SK-N-SH treated with all-trans-retinoic acid at 6 μM for 48 hours (cell line): ENCODE measurements at regions not wholly inside any gene's neighbourhood (a gene's known extent, or its start where the extent isn't known, plus 50 kb on each side); places are given as distances from the start of the nearest gene placed in this dataset.
A peak's percentile ranks its signal among the peaks of the same experiment; 100 is the strongest.

Source experiments
- ATAC-seq: fragments of 200-7000 bp; cut with Tn5 transposase; 3 replicates; pipeline ENCODE4 v1.9.1; 2020; ENCODE audit warnings: mild to moderate bottlenecking, moderate library complexity
- ARNTL ChIP-seq: fragments of 450-650 bp; formaldehyde crosslinking; IDR thresholded peaks from 2 replicates; pipeline ENCODE4 v1.5.0; 2020; ENCODE audit warnings: low read depth, mild to moderate bottlenecking, moderate library complexity, borderline replicate concordance
- BACH2 ChIP-seq: fragments of 250-450 bp; sonication (Bioruptor Pico); IDR thresholded peaks from 2 replicates; pipeline ENCODE4 v1.9.0; 2021; ENCODE audit warnings: mild to moderate bottlenecking, borderline replicate concordance
- CSDC2 ChIP-seq: fragments of 250-450 bp; sonication (Bioruptor Pico); IDR thresholded peaks from 2 replicates; pipeline ENCODE4 v1.5.0; 2020; ENCODE audit warnings: mild to moderate bottlenecking, moderate library complexity
- CSRNP3 ChIP-seq: fragments of 250-450 bp; sonication (Bioruptor Pico); IDR thresholded peaks from 2 replicates; pipeline ENCODE4 v1.5.1; 2021; ENCODE audit warnings: mild to moderate bottlenecking, moderate library complexity
- ESRRG ChIP-seq: fragments of 250-450 bp; sonication (Bioruptor Pico); IDR thresholded peaks from 2 replicates; pipeline ENCODE4 v1.6.1; 2021; ENCODE audit warnings: mild to moderate bottlenecking
- ISL1 ChIP-seq: fragments of 250-450 bp; sonication (Bioruptor Pico); IDR thresholded peaks from 2 replicates; pipeline ENCODE4 v2.1.2; 2022; ENCODE audit warnings: mild to moderate bottlenecking, moderate library complexity
- OSR1 ChIP-seq: fragments of 250-450 bp; sonication (Bioruptor Pico); IDR thresholded peaks from 2 replicates; pipeline ENCODE4 v1.8.0; 2022; ENCODE audit warnings: moderate library complexity, mild to moderate bottlenecking, inconsistent platforms
- PATZ1 ChIP-seq: fragments of 250-450 bp; sonication (Bioruptor Pico); IDR thresholded peaks from 2 replicates; pipeline ENCODE4 v1.8.0; 2020; ENCODE audit warnings: mild to moderate bottlenecking, moderate library complexity, borderline replicate concordance
- POU6F1 ChIP-seq: fragments of 250-450 bp; sonication (Bioruptor Pico); IDR thresholded peaks from 2 replicates; pipeline ENCODE4 v1.8.0; 2021; ENCODE audit warnings: low read depth, mild to moderate bottlenecking, moderate library complexity, borderline replicate concordance
- PPARA ChIP-seq: fragments of 250-450 bp; sonication (Bioruptor Pico); IDR thresholded peaks from 2 replicates; pipeline ENCODE4 v1.5.0; 2020; ENCODE audit warnings: mild to moderate bottlenecking, borderline replicate concordance
- RARB ChIP-seq: fragments of 250-450 bp; sonication (Bioruptor Pico); IDR thresholded peaks from 2 replicates; pipeline ENCODE4 v1.8.0; 2021; ENCODE audit warnings: mild to moderate bottlenecking, moderate library complexity
- SNAI2 ChIP-seq: fragments of 250-450 bp; sonication (Bioruptor Pico); IDR thresholded peaks from 2 replicates; pipeline ENCODE4 v1.5.0; 2020; ENCODE audit warnings: mild to moderate bottlenecking, moderate library complexity
- TCF4 ChIP-seq: fragments of 250-450 bp; sonication (Bioruptor Pico); IDR thresholded peaks from 2 replicates; pipeline ENCODE4 v1.8.0; 2021; ENCODE audit warnings: mild to moderate bottlenecking, moderate library complexity, borderline replicate concordance
- TOX ChIP-seq: fragments of 250-450 bp; sonication (Bioruptor Pico); IDR thresholded peaks from 2 replicates; pipeline ENCODE4 v1.8.0; 2021; ENCODE audit warnings: mild to moderate bottlenecking, moderate library complexity, borderline replicate concordance
- ZC3H10 ChIP-seq: fragments of 250-450 bp; sonication (Bioruptor Pico); IDR thresholded peaks from 2 replicates; pipeline ENCODE4 v1.5.1; 2021; ENCODE audit warnings: mild to moderate bottlenecking, moderate library complexity
- ZFP30 ChIP-seq: fragments of 450-650 bp; formaldehyde crosslinking; IDR thresholded peaks from 2 replicates; pipeline ENCODE4 v1.5.0; 2022; ENCODE audit warnings: mild to moderate bottlenecking, moderate library complexity
- ZNF565 ChIP-seq: fragments of 450-650 bp; formaldehyde crosslinking; conservative IDR thresholded peaks from 2 replicates; pipeline ENCODE4 v1.5.0; 2020; ENCODE audit warnings: low read depth, mild to moderate bottlenecking, moderate library complexity
- ZNF70 ChIP-seq: fragments of 450-650 bp; formaldehyde crosslinking; IDR thresholded peaks from 2 replicates; pipeline ENCODE4 v1.5.0; 2020; ENCODE audit warnings: mild to moderate bottlenecking, moderate library complexity
- ZNF8 ChIP-seq: fragments of 450-650 bp; formaldehyde crosslinking; IDR thresholded peaks from 2 replicates; pipeline ENCODE4 v1.5.0; 2020; ENCODE audit warnings: mild to moderate bottlenecking, moderate library complexity
- TF ChIP-seq, protein P1 (sequence below): fragments of 250-450 bp; sonication (Bioruptor Pico); IDR thresholded peaks from 2 replicates; pipeline ENCODE4 v1.5.0; 2020; ENCODE audit warnings: mild to moderate bottlenecking, moderate library complexity
- TF ChIP-seq, protein P2 (sequence below): fragments of 250-450 bp; sonication (Bioruptor Pico); IDR thresholded peaks from 2 replicates; pipeline ENCODE4 v1.5.1; 2020; ENCODE audit warnings: low read depth, mild to moderate bottlenecking, moderate library complexity

- ATAC-seq, result peak; percentile 85
- TF ChIP-seq ZC3H10 (CRISPR knock-in tag) (no peak), ZNF70 (no peak)
- TF ChIP-seq, protein P1, sequence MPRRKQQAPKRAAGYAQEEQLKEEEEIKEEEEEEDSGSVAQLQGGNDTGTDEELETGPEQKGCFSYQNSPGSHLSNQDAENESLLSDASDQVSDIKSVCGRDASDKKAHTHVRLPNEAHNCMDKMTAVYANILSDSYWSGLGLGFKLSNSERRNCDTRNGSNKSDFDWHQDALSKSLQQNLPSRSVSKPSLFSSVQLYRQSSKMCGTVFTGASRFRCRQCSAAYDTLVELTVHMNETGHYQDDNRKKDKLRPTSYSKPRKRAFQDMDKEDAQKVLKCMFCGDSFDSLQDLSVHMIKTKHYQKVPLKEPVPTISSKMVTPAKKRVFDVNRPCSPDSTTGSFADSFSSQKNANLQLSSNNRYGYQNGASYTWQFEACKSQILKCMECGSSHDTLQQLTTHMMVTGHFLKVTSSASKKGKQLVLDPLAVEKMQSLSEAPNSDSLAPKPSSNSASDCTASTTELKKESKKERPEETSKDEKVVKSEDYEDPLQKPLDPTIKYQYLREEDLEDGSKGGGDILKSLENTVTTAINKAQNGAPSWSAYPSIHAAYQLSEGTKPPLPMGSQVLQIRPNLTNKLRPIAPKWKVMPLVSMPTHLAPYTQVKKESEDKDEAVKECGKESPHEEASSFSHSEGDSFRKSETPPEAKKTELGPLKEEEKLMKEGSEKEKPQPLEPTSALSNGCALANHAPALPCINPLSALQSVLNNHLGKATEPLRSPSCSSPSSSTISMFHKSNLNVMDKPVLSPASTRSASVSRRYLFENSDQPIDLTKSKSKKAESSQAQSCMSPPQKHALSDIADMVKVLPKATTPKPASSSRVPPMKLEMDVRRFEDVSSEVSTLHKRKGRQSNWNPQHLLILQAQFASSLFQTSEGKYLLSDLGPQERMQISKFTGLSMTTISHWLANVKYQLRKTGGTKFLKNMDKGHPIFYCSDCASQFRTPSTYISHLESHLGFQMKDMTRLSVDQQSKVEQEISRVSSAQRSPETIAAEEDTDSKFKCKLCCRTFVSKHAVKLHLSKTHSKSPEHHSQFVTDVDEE (CRISPR knock-in tag), result no peak
Measured at GRCh38 chr6:56370127-56370540, 122.8 kb upstream of the COL21A1 start.

GRCh38 chr6:56368491-56368890, 121.1 kb upstream of the COL21A1 start:
- no peak for ATAC-seq
- TF ChIP-seq ESRRG (CRISPR knock-in tag) (no peak), CSRNP3 (CRISPR knock-in tag) (no peak), ARNTL (CRISPR knock-in tag) (no peak), ZNF8 (no peak), OSR1 (CRISPR knock-in tag) (no peak), BACH2 (CRISPR knock-in tag) (no peak), CSDC2 (CRISPR knock-in tag) (no peak), ISL1 (CRISPR knock-in tag) (no peak), TCF4 (CRISPR knock-in tag) (no peak), PATZ1 (CRISPR knock-in tag) (no peak), ZNF565 (CRISPR knock-in tag) (no peak), PPARA (CRISPR knock-in tag) (no peak), TOX (CRISPR knock-in tag) (no peak), ZFP30 (no peak), RARB (CRISPR knock-in tag) (no peak), ZC3H10 (CRISPR knock-in tag) (no peak), SNAI2 (CRISPR knock-in tag) (no peak), POU6F1 (CRISPR knock-in tag) (no peak)
- TF ChIP-seq, protein P1 (CRISPR knock-in tag), result no peak
- TF ChIP-seq, protein P2, sequence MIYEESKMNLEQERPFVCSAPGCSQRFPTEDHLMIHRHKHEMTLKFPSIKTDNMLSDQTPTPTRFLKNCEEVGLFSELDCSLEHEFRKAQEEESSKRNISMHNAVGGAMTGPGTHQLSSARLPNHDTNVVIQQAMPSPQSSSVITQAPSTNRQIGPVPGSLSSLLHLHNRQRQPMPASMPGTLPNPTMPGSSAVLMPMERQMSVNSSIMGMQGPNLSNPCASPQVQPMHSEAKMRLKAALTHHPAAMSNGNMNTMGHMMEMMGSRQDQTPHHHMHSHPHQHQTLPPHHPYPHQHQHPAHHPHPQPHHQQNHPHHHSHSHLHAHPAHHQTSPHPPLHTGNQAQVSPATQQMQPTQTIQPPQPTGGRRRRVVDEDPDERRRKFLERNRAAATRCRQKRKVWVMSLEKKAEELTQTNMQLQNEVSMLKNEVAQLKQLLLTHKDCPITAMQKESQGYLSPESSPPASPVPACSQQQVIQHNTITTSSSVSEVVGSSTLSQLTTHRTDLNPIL (CRISPR knock-in tag), result no peak
